HG03457 (cell line): ENCODE measurements at regions not wholly inside any gene's neighbourhood (a gene's known extent, or its start where the extent isn't known, plus 50 kb on each side); places are given as distances from the start of the nearest gene placed in this dataset.
"Not testable (repeated sequence)": the region's sequence is repeated elsewhere in the genome, so short reads cannot be mapped to it uniquely, and the experiment has no call there.

Source experiments
- ATAC-seq: cut with Tn5 transposase; IDR thresholded peaks from one replicate; pipeline ENCODE4 v1.9.1; 2021; ENCODE audit warnings: moderate number of reproducible peaks; ENCODE audit not compliant: unreplicated experiment

- ATAC-seq: not testable (repeated sequence)
Observed at GRCh38 chr3:125790312-125790711, 178.7 kb upstream of the ROPN1B start.

GRCh38 chr3:125791021-125791420 is 178.0 kb upstream of the ROPN1B start:
- ATAC-seq: not testable (repeated sequence)

DNA sequence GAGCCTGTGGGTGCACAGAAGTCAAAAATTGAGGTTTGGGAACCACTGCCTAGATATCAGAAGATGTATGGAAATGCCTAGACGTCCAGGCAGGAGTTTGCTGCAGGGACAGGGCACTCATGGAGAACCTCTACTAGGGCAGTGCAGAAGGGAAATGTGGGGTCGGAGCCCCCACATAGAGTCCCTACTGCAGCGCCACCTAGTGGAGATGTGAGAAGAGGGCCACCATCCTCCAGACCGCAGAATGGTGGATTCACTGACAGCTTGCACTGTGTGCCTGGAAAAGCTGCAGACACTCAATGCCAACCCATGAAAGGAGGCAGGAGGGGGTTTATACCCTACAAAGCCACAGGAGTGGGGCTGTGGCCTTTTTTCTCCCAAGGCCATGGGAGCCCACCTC is 159.0 kb upstream of the ROPN1B start:
- not testable (repeated sequence) for ATAC-seq

- not testable (repeated sequence) for ATAC-seq
Observed at GRCh38 chr3:125822175-125822574, 146.8 kb upstream of the ROPN1B start.

DNA sequence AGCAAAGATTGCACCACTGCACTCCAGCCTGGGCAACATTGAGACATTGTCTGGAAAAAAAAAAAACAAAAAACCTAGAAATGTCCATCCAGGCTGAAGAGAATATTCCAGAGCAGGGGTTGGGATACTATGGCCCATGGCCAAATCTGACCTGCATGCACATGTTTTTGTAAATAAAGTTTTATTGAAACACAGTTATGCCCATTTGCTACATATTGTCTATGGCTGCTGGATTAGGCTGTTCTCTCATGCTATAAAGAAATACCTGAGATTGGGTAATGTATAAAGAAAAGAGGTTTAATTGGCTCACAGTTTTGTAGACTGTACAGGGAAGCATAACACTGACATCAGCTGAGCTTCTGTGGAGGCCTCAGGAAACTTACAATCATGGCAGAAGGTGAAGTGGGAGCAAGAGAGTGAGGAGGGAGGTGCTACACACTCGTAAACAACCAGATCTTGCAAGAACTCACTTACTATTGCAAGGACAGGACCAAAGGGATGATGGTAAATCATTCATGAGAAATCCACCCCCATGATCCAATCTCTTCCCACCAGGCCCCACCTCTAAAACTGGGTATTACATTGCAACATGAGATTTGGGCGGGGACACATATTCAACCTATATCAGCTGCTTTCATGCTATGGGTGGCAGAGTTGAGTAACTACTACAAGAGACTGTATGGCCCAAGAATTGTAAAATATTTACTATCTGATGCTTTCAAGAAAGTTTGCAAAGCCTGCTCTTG is 137.8 kb upstream of the ROPN1B start:
- ATAC-seq: not testable (repeated sequence)

- ATAC-seq: not testable (repeated sequence)
Observed at GRCh38 chr3:125835562-125835961, 133.4 kb upstream of the ROPN1B start.

DNA sequence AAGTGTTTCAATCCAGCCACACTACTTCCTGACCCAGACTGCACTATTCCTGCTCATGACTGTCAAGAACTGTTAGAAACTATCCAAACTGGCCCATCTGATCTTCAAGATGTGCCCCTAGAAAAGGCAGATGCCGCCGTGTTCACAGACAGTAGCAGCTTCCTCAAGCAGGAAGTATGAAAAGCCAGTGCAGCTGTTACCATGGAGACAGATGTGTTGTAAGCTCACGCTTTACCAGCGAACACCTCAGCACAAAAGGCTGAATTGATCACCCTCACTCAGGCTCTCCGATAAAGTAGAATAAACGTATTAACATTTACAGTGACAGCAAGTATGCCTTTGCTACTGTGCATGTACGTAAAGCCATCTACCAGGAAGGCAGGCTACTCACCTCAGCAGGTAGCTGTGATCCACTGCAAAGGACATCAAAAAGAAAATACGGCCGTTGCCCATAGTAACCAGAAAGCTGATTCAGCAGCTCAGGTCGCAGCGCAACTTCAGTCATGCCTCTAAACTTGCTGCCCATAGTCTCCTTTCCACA is 132.9 kb upstream of the ROPN1B start:
- not testable (repeated sequence) for ATAC-seq

DNA sequence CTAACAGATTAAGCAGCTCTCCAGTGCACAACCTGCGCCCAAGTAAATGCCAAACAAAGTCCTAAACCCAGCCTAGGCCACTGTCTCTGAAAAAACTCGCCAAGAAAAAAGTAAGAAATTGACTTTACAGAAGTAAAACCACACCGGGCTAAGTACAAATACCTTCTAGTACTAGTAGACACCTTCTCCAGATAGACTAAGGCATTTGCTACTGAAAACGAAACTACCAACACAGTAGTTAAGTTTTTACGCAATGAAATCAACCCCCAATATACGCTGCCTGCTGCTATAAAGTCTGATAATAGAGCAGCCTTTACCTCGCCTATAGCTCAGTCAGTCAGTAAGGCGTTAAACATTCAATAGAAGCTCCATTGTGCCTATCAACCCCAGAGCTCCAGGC is 132.2 kb upstream of the ROPN1B start:
- not testable (repeated sequence) for ATAC-seq

DNA sequence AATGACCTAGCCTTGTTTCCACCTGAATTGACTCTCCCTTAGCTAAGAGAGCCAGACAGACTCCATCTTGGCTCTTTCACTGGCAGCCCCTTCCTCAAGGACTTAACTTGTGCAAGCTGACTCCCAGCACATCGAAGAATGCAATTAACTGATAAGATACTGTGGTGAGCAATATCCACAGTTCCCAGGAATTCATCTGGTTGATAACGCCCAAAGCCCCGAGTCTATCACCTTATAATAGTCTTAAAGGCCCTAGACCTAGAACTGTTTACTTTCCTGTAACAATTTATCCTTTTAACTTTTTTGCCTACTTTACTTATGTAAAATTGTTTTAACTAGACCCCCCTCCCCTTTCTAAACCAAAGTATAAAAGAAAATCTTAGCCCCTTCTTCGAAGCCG is 130.1 kb upstream of the ROPN1B start:
- not testable (repeated sequence) for ATAC-seq

- not testable (repeated sequence) for ATAC-seq
Observed at GRCh38 chr3:125840465-125840864, 128.5 kb upstream of the ROPN1B start.

GRCh38 chr3:125847966-125848365 is 121.0 kb upstream of the ROPN1B start:
- not testable (repeated sequence) for ATAC-seq

DNA sequence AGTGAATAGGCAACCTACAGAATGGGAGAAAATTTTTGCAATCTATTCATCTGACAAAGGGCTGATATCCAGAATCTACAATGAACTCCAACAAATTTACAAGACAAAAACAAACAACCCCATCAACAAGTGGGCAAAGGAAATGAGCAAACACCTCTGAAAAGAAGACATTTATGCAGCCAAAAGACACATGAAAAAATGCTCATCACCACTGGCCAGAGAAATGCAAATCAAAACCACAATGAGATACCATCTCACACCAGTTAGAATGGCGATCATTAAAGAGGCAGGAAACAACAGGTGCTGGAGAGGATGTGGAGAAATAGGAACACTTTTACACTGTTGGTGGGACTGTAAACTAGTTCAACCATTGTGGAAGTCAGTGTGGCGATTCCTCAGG is 114.0 kb upstream of the ROPN1B start:
- ATAC-seq: not testable (repeated sequence)

DNA sequence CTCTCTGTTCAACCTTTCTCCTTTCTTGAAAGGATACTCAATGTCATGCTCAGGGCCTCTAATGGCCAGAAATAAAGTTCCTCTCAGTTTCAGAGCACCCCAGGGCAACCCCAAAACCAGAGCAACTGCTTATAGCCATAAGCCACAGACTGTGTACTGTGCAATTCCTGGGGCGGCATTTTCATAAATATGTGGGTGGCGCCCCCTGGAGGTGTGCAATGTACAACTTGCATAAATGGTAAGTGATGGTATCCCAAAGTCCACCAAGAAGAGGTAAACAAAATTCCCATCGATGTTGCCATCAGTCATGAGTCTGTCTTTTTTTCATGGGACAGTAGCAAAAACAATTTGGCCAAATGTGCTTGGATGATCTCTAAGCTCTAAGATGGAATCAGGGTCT is 108.4 kb upstream of the ROPN1B start:
- ATAC-seq: not testable (repeated sequence)

- ATAC-seq: not testable (repeated sequence)
Observed at GRCh38 chr3:125862841-125863254, 106.1 kb upstream of the ROPN1B start.

- ATAC-seq: not testable (repeated sequence)
Observed at GRCh38 chr3:125864532-125864931, 104.4 kb upstream of the ROPN1B start.

DNA sequence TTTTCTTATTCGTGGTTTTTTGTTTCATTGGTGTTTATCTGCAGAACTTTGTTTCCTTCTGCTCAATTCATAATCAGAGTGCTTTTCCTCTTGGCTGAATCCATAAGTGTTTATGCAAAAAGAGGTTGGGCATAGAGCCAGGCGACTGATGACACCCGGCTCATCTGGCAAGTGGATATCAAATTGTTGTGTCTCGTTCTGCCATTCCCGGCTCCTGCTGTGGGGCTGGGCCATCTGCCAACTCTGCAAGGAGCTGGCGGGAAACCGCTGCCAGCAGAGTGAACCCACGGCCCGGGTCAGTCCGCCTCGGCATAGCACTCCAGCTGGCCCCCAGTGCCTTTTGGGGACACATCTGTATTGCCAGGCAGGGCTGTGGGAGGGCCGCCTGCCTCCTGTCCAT is 83.0 kb upstream of the ROPN1B start:
- not testable (repeated sequence) for ATAC-seq

- not testable (repeated sequence) for ATAC-seq
Observed at GRCh38 chr3:125899181-125899580, 69.8 kb upstream of the ROPN1B start.

DNA sequence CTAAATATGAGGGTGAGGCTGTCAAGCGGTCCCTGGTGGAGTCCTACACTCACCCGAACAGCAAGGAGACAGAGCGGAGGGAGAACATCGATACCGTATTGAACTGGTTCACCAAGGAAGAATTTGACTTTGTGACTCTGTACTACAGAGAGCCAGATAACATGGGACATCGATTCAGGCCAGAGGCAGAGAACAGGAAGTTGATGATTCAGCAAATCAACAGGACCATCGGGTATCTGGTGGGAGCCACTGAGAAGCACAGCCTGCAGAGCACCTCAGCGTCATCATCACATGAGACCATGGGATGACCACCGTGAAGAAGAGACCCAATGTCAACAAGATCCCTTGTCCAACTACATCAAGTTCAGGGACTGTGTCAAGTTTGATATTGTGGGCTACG is 67.5 kb upstream of the ROPN1B start:
- ATAC-seq: not testable (repeated sequence)

DNA sequence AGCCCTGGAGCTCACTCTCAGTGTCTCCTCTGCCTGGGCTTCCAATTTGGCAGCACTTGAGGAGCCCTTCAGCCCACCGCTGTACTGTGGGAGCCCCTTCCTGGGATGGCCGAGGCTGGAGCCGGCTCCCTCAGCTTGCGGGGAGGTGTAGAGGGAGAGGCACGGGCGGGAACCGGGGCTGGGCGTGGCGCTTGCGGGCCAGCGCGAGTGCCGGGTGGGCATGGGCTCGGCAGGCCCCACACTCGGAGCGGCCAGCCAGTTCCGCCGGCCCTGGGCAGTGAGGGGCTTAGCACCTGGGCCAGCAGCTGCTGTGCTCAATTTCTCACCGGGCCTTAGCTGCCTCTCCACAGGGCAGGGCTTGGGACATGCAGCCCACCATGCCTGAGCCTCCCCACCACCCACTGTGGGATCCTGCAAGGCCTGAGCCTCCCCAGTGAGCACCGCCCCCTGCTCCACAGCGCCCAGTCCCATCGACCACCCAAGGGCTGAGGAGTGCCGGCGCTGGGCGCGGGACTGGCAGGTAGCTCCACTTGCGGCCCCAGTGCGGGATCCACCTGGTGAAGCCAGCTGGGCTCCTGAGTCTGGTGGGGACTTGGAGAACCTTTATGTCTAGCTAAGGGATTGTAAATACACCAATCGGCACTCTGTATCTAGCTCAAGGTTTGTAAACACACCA is 65.1 kb upstream of the ROPN1B start:
- not testable (repeated sequence) for ATAC-seq

- not testable (repeated sequence) for ATAC-seq
Observed at GRCh38 chr3:125907279-125907678, 61.7 kb upstream of the ROPN1B start.

DNA sequence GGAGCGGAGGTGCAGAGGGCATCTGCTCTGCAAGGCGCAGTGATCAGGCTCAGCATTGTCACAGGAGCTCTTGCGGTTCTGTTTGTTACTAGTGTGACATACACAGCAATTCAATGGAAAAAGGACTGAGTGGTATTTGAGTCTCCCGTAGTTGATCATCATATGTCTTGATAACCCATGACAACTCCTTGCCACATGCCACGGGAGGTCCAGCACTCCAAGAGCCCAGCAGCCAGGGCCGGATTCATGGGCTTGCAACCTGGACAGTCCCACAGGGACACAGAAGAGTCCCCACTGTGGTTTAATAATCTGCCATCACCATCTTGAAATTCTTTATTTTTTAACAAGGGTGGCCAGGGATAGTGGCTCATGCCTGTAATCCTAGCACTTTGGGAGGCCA is 58.1 kb upstream of the ROPN1B start:
- not testable (repeated sequence) for ATAC-seq
